K562 (cell line): ENCODE measurements at regions not wholly inside any gene's neighbourhood (a gene's known extent, or its start where the extent isn't known, plus 50 kb on each side); places are given as distances from the start of the nearest gene placed in this dataset.

ENCODE experiments used
- ATAC-seq: fragments of 200-7000 bp; cut with Tn5 transposase; 3 replicates; pipeline ENCODE4 v1.9.1; 2020; ENCODE audit warnings: moderate library complexity
- BruUV-seq: library from RNA; stranded (reverse); fragments of 400-500 nt; replicated peaks from 2 replicates; lab custom pipeline; 2021; lab: Mats Ljungman, UMichigan
- CTCF ChIA-PET: fragments of 300-600 bp; formaldehyde crosslinking; extraction: SDS; loops from one replicate; lab custom pipeline; 2021; ENCODE audit warnings: low intra/inter-chr PET ratio; lab: Yijun Ruan, JAX
- POLR2A ChIA-PET: fragments of 300-600, 350-650 bp; sonication (Branson Sonifier 250); formaldehyde crosslinking; extraction: SDS; loops from one replicate; lab custom pipeline; 2021; ENCODE audit warnings: antibody characterized with exemption, inconsistent platforms; lab: Yijun Ruan, JAX
- DNase-seq, 4 experiments: peaks; one replicate each; pipeline versions ENCODE4 v3.0.0 to v3.0.0-alpha.2; 2011 to 2018; ENCODE audit warnings: low spot score in 3 of 4, mixed read lengths in 3 of 4; ENCODE audit errors: extremely low read depth in 1 of 4
- FAIRE-seq: peaks from 2 replicates; lab custom pipeline; 2011; peaks lifted over from hg19 to GRCh38; lab: Jason Lieb, UNC
- H2AFZ ChIP-seq: 2 replicates; pipeline ENCODE4 v1.6.0; 2011; ENCODE audit warnings: low read depth, low read length, control low read depth, inconsistent platforms
- H3K27ac ChIP-seq: fragments of 200-600 bp; 3 replicates; pipeline ENCODE4 v1.8.0; 2011; ENCODE audit warnings: low read depth, mild to moderate bottlenecking, control low read depth, inconsistent platforms, low read length, moderate library complexity, mixed read lengths; ENCODE audit errors: extremely low read depth
- H3K27me3 ChIP-seq, 2 experiments: fragments of 300-600 bp in 1 of 2; 2 replicates in 1 of 2; 3 replicates in 1 of 2; pipeline versions ENCODE4 v1.6.0 to v1.8.0; 2011; ENCODE audit warnings: inconsistent platforms in 2 of 2, low read length in 2 of 2, mild to moderate bottlenecking in 1 of 2, mixed read lengths in 1 of 2, moderate library complexity in 1 of 2; ENCODE audit not compliant: control insufficient read depth in 2 of 2, insufficient read depth in 2 of 2
- H3K36me3 ChIP-seq: fragments of 300-600 bp; 3 replicates; pipeline ENCODE4 v1.8.0; 2011; ENCODE audit warnings: mild to moderate bottlenecking, low read length, inconsistent platforms; ENCODE audit not compliant: control insufficient read depth, insufficient read depth
- H3K4me1 ChIP-seq, 2 experiments: fragments of 200-600 bp in 1 of 2; replicated peaks in 1 of 2; 2 replicates in 1 of 2; 3 replicates in 1 of 2; pipeline versions ENCODE4 v1.5.1 to v1.8.0; 2011; ENCODE audit warnings: inconsistent platforms in 2 of 2, low read length in 2 of 2, mild to moderate bottlenecking in 1 of 2, mixed read lengths in 1 of 2, moderate library complexity in 1 of 2; ENCODE audit not compliant: control insufficient read depth in 2 of 2, insufficient read depth in 2 of 2
- H3K4me2 ChIP-seq: 2 replicates; pipeline ENCODE4 v1.6.1; 2011; ENCODE audit warnings: low read length, control low read depth, inconsistent platforms, mixed read lengths; ENCODE audit not compliant: insufficient read depth
- H3K4me3 ChIP-seq: fragments of 200-600 bp; sonication (generic), shearing (Covaris generic); 2 replicates; pipeline ENCODE4 v1.5.1; 2016; ENCODE audit warnings: control low read depth, inconsistent platforms
- H3K79me2 ChIP-seq: fragments of 200-600 bp; 3 replicates; pipeline ENCODE4 v1.8.0; 2011; ENCODE audit warnings: low read length, inconsistent platforms; ENCODE audit not compliant: control insufficient read depth, insufficient read depth
- H3K9ac ChIP-seq, 2 experiments: 2 replicates each; pipeline versions ENCODE4 v1.6.0 to v1.6.1; 2011; ENCODE audit warnings: low read depth in 2 of 2, low read length in 2 of 2, control low read depth in 1 of 2, inconsistent platforms in 1 of 2, mild to moderate bottlenecking in 1 of 2, mixed read lengths in 1 of 2; ENCODE audit not compliant: insufficient read depth in 1 of 2
- H3K9me1 ChIP-seq: one replicate; pipeline ENCODE4 v1.6.0; 2011; ENCODE audit warnings: inconsistent platforms, mild to moderate bottlenecking, low read length, moderate library complexity; ENCODE audit not compliant: control insufficient read depth, insufficient read depth
- H3K9me3 ChIP-seq: replicated peaks from 2 replicates; pipeline ENCODE4 v1.5.1; 2011; ENCODE audit warnings: low read depth, low read length, inconsistent platforms; ENCODE audit not compliant: control insufficient read depth, insufficient read depth
- H4K20me1 ChIP-seq: replicated peaks from 2 replicates; pipeline ENCODE4 v1.6.1; 2011; ENCODE audit warnings: low read length, inconsistent platforms, mixed read lengths; ENCODE audit not compliant: control insufficient read depth, insufficient read depth
- CHCHD3 ChIP-seq: fragments of 250-450 bp; sonication (Bioruptor Pico); IDR thresholded peaks from 2 replicates; pipeline ENCODE4 v2.1.2; 2022; ENCODE audit warnings: mild to moderate bottlenecking
- FOXK1 ChIP-seq: sonication (generic); formaldehyde crosslinking; IDR thresholded peaks from 2 replicates; pipeline ENCODE4 v1.8.0; 2022; ENCODE audit warnings: missing genetic modification reagents, mild to moderate bottlenecking, borderline replicate concordance
- NCOA1 ChIP-seq: fragments of 450-650 bp; IDR thresholded peaks from 2 replicates; pipeline ENCODE4 v1.6.1; 2016; ENCODE audit warnings: low read depth
- NR1H2 ChIP-seq: sonication (generic); formaldehyde crosslinking; IDR thresholded peaks from 2 replicates; pipeline ENCODE4 v1.4.0; 2020; ENCODE audit warnings: mild to moderate bottlenecking, missing genetic modification reagents
- NR2F6 ChIP-seq: fragments of 450-650 bp; formaldehyde crosslinking; IDR thresholded peaks from 2 replicates; pipeline ENCODE4 v1.4.0; 2020; ENCODE audit warnings: mild to moderate bottlenecking
- SNRNP70 ChIP-seq: fragments of 200-400 bp; formaldehyde crosslinking; optimal IDR thresholded peaks from 2 replicates; pipeline ENCODE3; 2017; ENCODE audit warnings: low read depth, low read length
- TEAD2 ChIP-seq: fragments of 450-650 bp; IDR thresholded peaks from 2 replicates; pipeline ENCODE4 v1.6.1; 2016; ENCODE audit warnings: missing genetic modification characterization, control low read depth, missing compliant biosample characterization
- WGBS: fragments of 100-300 bp; shearing (Covaris generic); methylation state at CpG from one replicate; pipeline ENCODE4 v1.1.6; 2016; ENCODE audit warnings: low coverage, mixed read lengths; ENCODE audit not compliant: insufficient coverage; ENCODE audit errors: missing lambda C conversion rate; 5-methylcytosine and 5-hydroxymethylcytosine counted together
- in situ Hi-C: fragments of 300-500 bp; cut with MboI; formaldehyde crosslinking; loops from 4 replicates; pipeline ENCODE4 v1.15.0; 2018; ENCODE audit warnings: inconsistent platforms, mixed read lengths
- intact Hi-C: fragments of 100-400 bp; cut with micrococcal nuclease; formaldehyde crosslinking; loops from 2 replicates; pipeline ENCODE4 v1.14.2; 2022
- TF ChIP-seq, protein P1 (sequence below): sonication (generic); formaldehyde crosslinking; IDR thresholded peaks from 2 replicates; pipeline ENCODE4 v1.8.1; 2022; ENCODE audit warnings: missing genetic modification reagents

GRCh38 chr2:104702031-104702850 lies 151.7 kb upstream of the POU3F3 start:
- BruUV-seq = no TSS peak
- Histone ChIP-seq H2AFZ (no peak overlapping the region), H4K20me1 (no peaks in the 10 kb centered on the region), H3K4me2 (no peak overlapping the region), H3K9me1 (no peaks in the 10 kb centered on the region), H3K4me1 (no peaks in the 10 kb centered on the region), H3K9me3 (no peaks in the 10 kb centered on the region), H3K36me3 (no peaks in the 10 kb centered on the region), H3K79me2 (no peaks in the 10 kb centered on the region), H3K4me3 (no peak overlapping the region), H3K27me3 (peaks cover 0 to 13% of the 10 kb centered on the region in 2 experiments; a peak in 4 of 5 replicates), H3K9ac (no peak overlapping the region), H3K27ac (no peak overlapping the region)
- intact Hi-C loops = no loop called here
- ChIA-PET POLR2A (interaction anchor here (0.6 kb wide), 1 partner anchor 140 kb away, joined by 3 read pairs; no protein-coding TSS in a partner anchor), CTCF (no interaction called here)
- in situ Hi-C loops = no loop called here
- ATAC-seq (no peak), DNase-seq (no peak), FAIRE-seq (no peak)
- no peak for TF ChIP-seq SNRNP70
- TF ChIP-seq NR2F6 (CRISPR knock-in tag) = no peak
- no peak for TF ChIP-seq TEAD2
- 1% methylated on average over 11 of the region's 11 CpGs for WGBS

DNA sequence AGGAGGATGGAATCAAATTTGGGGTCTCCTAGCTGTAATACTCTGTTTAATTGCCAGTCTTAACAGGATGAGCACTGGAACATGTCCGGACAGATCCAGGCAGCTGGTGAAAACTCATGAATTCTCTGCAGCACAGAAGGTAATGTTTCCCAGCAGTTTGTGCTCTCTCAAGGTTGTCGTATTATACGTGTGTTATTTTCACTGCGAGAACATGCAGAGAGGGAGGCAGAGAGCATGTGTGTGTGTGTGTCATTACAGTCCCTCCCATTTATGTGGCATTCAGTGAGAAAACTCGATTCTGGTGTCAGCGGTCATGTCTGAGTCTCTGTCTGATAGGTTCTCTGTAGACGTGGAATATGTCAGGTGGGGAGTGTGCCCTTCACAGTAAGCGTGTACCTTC lies 150.2 kb upstream of the POU3F3 start:
- Histone ChIP-seq H3K4me2 (no peak overlapping the region), H3K9me3 (no peaks in the 10 kb centered on the region), H3K4me1 (no peaks in the 10 kb centered on the region), H3K9ac (no peak overlapping the region), H2AFZ (no peak overlapping the region), H3K27me3 (peaks cover 0 to 13% of the 10 kb centered on the region in 2 experiments; a peak in 4 of 5 replicates), H4K20me1 (no peaks in the 10 kb centered on the region), H3K36me3 (no peaks in the 10 kb centered on the region), H3K79me2 (no peaks in the 10 kb centered on the region), H3K4me3 (no peak overlapping the region), H3K27ac (no peak overlapping the region), H3K9me1 (no peaks in the 10 kb centered on the region)
- no peak for ATAC-seq
- ChIA-PET POLR2A (interaction anchor here (0.6 kb wide), 1 partner anchor 25 kb away, joined by 3 read pairs; no protein-coding TSS in a partner anchor), CTCF (no interaction called here)
- no peak for TF ChIP-seq NR1H2 (CRISPR knock-in tag)
- TF ChIP-seq, protein P1, sequence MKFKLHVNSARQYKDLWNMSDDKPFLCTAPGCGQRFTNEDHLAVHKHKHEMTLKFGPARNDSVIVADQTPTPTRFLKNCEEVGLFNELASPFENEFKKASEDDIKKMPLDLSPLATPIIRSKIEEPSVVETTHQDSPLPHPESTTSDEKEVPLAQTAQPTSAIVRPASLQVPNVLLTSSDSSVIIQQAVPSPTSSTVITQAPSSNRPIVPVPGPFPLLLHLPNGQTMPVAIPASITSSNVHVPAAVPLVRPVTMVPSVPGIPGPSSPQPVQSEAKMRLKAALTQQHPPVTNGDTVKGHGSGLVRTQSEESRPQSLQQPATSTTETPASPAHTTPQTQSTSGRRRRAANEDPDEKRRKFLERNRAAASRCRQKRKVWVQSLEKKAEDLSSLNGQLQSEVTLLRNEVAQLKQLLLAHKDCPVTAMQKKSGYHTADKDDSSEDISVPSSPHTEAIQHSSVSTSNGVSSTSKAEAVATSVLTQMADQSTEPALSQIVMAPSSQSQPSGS (CRISPR knock-in tag) = no peak
- no peak for TF ChIP-seq NCOA1
- TF ChIP-seq FOXK1 (CRISPR knock-in tag) = no peak
- TF ChIP-seq CHCHD3 (CRISPR knock-in tag) = no peak
- WGBS = 0% methylated on average over 8 of the region's 8 CpGs
- in situ Hi-C loops (no loop called here), intact Hi-C loops (no loop called here)
- no peak for FAIRE-seq
- DNase-seq = no peak
- BruUV-seq = no TSS peak
